ENCODE measurements at regions not wholly inside any gene's neighbourhood (a gene's known extent, or its start where the extent isn't known, plus 50 kb on each side); places are given as distances from the start of the nearest gene placed in this dataset.

DNA sequence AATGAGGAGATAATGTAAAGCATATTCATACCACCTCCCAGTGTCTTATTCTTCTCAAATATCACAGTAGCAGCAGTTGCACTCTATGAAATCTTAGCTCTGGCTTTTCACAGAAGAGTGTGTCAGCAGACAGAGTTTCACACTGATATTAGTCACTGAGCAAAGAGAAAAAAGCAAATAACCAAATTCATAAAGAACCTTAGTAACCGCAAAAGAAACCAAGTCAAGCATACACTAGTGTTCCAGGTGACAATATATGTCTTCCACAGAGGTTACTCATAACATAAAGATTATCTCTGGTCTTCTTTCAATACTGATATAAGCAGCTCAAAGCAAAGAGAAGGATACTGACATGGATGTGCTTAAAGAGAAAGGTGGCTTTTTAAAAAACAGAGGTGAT is 181.7 kb upstream of the EDNRA start:
- TF ChIP-seq, protein P1, sequence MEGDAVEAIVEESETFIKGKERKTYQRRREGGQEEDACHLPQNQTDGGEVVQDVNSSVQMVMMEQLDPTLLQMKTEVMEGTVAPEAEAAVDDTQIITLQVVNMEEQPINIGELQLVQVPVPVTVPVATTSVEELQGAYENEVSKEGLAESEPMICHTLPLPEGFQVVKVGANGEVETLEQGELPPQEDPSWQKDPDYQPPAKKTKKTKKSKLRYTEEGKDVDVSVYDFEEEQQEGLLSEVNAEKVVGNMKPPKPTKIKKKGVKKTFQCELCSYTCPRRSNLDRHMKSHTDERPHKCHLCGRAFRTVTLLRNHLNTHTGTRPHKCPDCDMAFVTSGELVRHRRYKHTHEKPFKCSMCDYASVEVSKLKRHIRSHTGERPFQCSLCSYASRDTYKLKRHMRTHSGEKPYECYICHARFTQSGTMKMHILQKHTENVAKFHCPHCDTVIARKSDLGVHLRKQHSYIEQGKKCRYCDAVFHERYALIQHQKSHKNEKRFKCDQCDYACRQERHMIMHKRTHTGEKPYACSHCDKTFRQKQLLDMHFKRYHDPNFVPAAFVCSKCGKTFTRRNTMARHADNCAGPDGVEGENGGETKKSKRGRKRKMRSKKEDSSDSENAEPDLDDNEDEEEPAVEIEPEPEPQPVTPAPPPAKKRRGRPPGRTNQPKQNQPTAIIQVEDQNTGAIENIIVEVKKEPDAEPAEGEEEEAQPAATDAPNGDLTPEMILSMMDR (conservative IDR thresholded peaks at IDR 0.05) = no peak
- TF ChIP-seq ZFX (IDR thresholded peaks at IDR 0.05) = no peak

DNA sequence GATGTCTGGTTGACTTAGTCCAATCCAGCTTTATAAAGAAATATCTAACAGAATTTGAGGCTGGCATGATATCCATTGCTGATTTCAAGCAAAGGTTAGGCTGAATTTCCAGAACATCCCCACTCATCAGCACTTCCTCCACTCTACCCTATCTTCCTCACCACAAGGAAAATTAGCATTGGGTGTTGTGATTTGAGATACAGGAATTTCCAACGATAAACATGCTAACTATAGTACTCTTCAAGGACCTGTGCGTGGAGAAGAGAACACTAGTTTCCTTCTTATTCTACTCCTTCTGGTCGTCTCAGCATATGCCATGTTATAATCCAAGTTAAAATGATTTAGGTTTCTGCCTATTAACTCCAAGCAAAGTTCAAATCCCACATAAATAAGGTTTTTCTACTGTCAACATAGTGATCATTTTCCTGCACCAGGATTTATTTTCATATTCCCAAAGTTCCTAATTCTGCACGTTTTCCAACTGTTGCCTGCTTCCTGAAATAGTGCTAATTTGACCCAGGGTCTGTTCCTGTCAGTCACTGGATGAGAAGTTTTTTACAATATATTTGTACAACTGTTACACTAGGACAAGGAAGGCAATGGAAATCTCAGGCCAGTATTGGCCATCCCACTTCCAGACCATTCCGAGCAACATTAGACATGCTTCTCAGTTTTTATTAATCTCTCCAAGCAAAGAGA is 177.6 kb upstream of the EDNRA start:
- TF ChIP-seq ZFX (IDR thresholded peaks at IDR 0.05) = no peak
- TF ChIP-seq, protein P1 (conservative IDR thresholded peaks at IDR 0.05) = no peak
- H3K27ac ChIP-seq = no peak overlapping the region

More for the DNA sequence above, 181.7 kb upstream of the EDNRA start:
- H3K27ac ChIP-seq = no peak overlapping the region

DNA sequence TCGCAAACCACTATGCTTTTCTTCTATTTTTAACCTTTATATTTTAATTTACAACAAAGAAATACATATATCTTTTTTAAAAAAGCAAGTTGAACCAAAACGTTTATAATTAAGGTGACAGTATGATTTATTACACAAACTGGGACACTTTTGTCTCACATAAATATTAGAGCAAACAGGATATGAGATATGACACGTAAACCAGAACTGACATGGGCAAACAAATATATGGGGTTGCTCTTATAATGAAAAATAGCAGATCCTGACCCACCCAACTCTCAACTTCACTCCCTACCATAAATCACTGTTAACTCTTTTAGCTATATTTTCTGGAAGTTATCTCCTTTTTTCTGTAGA is 177.0 kb upstream of the EDNRA start:
- TF ChIP-seq ZFX (IDR thresholded peaks at IDR 0.05) = no peak
- TF ChIP-seq, protein P1 (conservative IDR thresholded peaks at IDR 0.05) = no peak
- no peak overlapping the region for H3K27ac ChIP-seq

DNA sequence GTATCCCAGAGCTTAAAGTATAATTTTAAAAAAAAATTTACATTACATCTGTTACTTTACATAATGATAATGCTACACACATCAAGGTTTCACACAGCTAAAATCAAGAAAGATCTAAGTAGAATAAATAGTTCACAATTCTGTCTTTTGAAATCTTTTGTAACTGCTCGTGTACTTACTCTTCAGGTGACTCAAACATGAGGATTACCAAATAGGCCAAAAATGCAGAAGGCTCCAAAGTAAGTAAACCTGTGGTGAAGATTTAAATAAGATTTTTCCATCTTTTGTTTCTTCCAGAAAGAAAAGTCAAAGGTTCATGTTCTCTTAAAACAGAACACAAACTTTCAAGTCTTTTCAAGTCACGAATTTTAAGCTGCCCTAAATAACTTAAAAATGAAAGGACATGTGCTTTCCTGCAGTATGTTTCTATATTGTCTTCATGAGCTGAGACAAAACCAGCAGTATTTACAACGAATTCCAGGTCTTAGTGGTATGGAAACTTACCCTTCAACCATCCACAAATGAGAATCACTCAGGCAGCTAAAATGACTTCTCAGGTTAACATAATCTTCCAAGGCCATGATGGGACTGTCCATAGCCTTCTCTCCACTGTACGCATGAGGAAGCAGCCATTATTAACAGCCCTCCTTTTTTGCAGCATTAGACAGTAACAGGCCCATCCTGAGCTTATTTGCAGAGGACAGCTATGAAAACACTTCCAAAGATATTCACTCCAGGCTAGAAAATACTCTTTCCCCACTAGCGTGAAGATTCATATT is 172.8 kb upstream of the EDNRA start:
- TF ChIP-seq, protein P1 (conservative IDR thresholded peaks at IDR 0.05) = no peak
- no peak for TF ChIP-seq ZFX (IDR thresholded peaks at IDR 0.05)
- H3K27ac ChIP-seq = no peak overlapping the region

DNA sequence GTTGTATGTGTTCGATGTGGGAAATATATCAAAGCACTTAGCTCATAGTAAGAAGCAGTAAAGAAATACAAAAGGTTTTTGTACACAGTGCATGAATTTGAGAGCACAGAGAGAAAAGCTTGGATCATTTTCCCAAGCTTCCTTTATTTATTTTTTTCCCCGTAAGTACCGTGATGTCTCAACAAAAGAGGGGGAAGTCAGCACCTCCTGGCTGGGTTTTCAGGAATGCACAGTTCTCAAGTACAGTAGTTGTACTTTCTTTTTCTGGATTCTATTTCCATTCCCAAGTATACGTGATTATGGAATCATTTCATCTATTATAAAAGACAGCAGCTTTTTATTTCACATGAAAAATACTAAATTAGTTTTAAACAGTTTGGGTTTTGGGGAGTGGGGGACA is 171.5 kb upstream of the EDNRA start:
- TF ChIP-seq ZFX (IDR thresholded peaks at IDR 0.05) = no peak
- TF ChIP-seq, protein P1 (conservative IDR thresholded peaks at IDR 0.05) = no peak

DNA sequence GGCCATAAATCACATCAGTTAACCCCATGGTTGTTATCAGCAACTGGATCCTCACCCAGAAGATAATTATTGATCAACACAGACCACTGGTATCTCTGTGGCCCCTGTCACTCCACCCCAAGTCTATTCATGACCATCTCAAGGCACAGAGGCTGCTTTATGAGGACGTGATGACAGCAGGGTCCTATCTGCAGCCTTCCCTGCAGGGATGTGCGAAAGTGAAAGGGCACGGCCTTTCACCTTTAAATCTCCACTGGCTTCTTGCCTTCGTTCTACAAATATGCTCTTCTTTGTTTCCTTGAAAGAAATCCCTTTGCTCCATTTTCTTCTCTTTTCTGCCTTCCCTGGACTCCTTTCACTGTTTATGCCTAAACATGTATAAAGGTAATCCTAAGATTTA is 170.6 kb upstream of the EDNRA start:
- no peak overlapping the region for H3K27ac ChIP-seq
- no peak for TF ChIP-seq ZFX (IDR thresholded peaks at IDR 0.05)
- TF ChIP-seq, protein P1 (conservative IDR thresholded peaks at IDR 0.05) = no peak

More for the DNA sequence above, 171.5 kb upstream of the EDNRA start:
- no peak overlapping the region for H3K27ac ChIP-seq

DNA sequence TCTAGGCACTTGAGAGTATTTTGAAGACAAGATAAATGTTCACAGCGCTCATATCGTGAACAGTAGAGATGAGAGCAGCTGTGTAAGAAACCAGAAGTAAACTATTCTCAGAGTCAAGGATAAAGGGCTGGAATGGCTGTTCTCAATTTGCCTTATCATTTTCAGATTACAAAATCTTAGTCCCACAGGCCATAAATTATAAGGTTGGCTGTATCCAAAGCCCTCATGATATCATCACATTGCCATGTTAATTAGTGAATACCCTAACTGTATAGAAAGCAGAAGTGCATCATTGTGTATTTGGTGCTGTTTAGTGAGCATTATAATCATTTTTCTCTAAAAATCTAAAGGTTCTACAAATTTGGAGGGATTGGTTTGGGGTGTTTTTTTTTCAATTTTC is 168.9 kb upstream of the EDNRA start:
- TF ChIP-seq, protein P1 (conservative IDR thresholded peaks at IDR 0.05) = no peak
- TF ChIP-seq ZFX (IDR thresholded peaks at IDR 0.05) = no peak
- no peak overlapping the region for H3K27ac ChIP-seq
